ENCODE measurements at regions not wholly inside any gene's neighbourhood (a gene's known extent, or its start where the extent isn't known, plus 50 kb on each side); places are given as distances from the start of the nearest gene placed in this dataset.
"Not testable (repeated sequence)": the region's sequence is repeated elsewhere in the genome, so short reads cannot be mapped to it uniquely, and the experiment has no call there.

DNA sequence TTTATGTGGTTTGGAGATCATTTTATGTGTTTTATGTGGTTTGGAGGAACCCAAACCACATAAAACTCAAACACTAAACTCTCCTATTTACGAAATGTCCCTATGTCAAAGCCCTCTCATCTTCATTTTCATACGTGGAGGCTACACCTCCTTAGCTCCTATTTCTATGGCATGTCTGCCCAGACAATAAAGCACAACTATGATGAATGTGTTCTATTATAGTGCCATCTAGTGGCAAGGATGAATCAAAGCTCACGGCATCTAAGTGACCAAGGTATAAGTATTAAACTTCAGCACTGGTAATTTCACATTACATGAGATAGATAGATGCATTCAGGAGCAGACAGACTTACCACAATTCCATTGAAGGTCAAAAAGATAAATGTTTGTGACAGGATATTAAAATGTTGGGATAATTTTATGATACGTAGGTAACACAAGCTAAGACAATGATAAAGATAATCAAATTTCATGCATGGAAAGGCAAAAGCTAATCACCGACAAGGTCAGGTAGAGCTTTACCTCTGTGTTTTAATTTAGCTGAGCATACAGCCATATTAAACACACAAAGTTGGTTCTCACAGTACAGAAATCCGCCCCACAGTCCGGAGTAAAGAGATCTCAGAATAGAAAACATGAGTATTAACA lies 130.6 kb upstream of the FHIT start:
- DNase-seq: peak; percentile 31

DNA sequence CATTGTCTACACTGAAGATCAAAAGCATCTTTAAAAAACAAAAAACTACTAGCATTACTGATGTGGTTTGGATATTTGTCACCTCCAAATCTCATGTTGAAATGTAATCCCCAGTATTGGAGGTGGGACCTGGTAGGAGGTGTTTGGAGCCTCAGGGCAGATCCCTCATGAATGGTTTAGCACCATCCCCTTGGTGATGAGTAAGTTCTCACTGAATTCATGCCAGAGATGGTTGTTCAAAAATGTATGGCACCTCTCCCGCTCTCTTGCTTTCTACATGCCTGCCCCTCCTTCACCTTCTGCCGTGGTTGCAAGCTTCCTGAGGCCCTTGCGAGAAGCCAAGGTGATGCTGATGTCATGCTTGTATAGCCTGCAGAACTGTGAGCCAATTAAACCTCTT lies 136.6 kb upstream of the FHIT start:
- DNase-seq: no peak

- DNase-seq: not testable (repeated sequence)
These were observed 142.3 kb upstream of the FHIT start for GRCh38 chr3:61393480-61393947.

- no peak for DNase-seq
These were observed 150.1 kb upstream of the FHIT start for GRCh38 chr3:61401359-61401758.

DNA sequence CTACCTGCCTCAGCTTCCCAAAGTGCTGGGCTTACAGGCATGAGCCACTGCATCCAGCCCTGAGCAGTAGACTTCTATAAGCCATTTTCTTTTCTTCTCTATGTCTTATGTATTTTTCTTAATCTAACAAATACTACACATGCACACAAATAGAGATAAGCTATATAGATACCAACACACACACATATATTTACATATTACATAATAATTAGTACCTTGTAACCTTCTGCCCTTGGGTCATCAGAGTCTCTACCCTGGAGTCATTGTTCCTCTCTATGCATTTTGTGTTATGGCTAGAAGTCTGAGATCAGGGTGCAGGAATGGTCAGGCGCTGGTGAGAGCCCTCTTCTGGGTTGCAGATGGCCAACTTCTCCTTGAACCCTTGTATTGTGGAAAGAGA lies 154.0 kb upstream of the PTPRG start:
- DNase-seq: no peak

- DNase-seq: no peak
These were observed 151.7 kb upstream of the PTPRG start for GRCh38 chr3:61409638-61410037.

DNA sequence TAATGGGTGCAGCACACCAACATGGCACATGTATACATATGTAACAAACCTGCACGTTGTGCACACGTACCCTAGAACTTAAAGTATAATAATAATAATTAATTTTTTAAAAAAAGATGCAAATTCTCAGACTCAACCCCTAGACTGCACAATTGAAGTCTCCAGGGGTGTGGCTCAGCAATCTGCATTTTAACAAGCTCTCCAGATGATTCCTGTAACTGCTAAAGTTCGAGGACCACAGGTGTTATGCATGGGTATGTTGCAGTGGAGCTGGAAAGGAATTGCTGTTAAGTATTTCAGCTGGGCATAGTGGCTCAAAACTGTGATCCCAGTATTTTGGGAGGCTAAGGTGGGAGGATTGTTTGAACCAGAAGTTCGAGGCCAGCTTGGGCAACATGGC lies 151.0 kb upstream of the PTPRG start:
- DNase-seq: not testable (repeated sequence)

DNA sequence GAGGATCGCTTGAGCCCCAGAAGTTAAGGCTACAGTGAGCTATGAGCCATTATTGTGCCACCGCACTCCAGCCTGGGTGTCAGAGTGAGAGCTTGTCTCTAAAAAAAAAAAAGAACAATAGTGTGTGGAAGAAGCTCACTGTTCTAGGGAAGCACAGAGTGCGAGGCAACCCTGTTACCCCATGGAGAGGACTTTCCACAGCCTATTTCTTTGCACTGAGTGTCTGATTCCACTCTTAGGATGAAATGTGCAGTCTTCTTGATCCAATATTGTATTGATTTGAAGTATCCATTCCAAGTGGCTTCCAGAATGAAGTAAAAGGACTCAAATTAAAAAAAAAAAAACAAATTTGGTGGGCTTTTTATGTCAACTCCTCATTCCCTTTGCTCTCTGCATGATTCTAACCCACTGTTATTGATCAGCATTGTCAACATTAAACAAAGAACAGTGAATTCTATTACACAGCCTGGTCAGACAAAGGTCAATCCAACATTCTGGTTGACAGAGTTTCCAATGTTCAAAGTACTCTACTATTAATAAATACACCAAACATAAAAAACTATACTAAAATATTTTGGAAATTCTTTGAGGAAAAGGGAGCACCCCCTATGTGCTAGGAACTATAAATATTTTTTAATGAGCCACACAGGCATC lies 150.2 kb upstream of the PTPRG start:
- DNase-seq: no peak

DNA sequence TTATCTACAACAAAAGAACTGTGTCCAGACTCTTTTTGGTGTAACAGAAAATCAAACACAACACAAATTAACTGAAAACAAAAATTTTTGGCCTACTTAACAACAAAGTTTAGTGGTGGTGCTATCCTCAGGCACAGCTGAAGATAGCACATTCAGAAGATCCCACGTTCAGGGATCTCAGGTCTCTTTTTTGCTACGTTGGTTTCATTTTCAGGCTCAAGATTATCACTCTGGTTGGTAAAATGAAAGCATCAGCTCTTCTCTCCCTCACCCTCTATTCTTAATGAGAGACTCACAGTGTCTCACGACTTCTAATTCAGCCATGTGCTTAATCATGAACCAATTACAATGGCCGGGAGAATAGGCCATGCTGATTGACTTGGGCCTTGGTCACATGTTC lies 146.9 kb upstream of the PTPRG start:
- DNase-seq: no peak

- no peak for DNase-seq
These were observed 146.2 kb upstream of the PTPRG start for GRCh38 chr3:61415201-61415600.

- no peak for DNase-seq
These were observed 144.8 kb upstream of the PTPRG start for GRCh38 chr3:61416618-61417017.

- no peak for DNase-seq
These were observed 144.0 kb upstream of the PTPRG start for GRCh38 chr3:61417352-61417751.

GRCh38 chr3:61420136-61420759 lies 141.1 kb upstream of the PTPRG start:
- no peak for DNase-seq

GRCh38 chr3:61422945-61423673 lies 138.3 kb upstream of the PTPRG start:
- no peak for DNase-seq

DNA sequence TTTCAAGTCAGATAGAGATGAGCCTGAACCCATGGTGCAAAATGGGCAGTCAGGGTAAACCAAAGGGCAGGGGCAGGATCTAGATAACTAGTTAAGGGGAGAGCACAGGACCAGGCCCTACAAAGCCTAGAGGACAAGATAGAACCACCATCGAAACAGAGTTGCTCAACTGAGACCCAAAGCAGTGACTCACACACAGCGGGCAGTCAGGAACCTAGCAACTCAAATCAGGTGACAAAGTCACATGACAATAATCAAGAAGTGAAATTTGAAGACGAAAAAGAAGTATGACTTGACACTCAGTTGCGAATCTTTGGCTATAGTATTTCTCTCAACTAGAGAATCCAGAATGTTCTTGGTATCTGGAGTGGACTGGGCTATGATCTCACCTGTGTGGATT lies 136.0 kb upstream of the PTPRG start:
- DNase-seq: no peak

GRCh38 chr3:61429106-61429505 lies 132.3 kb upstream of the PTPRG start:
- DNase-seq: no peak

DNA sequence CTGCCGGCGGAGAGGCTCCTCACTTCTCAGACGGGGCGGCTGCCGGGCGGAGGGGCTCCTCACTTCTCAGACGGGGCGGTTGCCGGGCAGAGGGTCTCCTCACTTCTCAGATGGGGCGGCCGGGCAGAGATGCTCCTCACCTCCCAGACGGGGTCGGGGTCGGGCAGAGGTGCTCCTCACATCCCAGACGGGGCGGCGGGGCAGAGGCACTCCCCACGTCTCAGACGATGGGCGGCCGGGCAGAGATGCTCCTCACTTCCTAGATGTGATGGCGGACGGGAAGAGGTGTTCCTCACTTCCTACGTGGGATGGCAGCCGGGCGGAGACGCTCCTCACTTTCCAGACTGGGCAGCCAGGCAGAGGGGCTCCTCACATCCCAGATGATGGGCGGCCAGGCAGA lies 126.5 kb upstream of the PTPRG start:
- not testable (repeated sequence) for DNase-seq

DNA sequence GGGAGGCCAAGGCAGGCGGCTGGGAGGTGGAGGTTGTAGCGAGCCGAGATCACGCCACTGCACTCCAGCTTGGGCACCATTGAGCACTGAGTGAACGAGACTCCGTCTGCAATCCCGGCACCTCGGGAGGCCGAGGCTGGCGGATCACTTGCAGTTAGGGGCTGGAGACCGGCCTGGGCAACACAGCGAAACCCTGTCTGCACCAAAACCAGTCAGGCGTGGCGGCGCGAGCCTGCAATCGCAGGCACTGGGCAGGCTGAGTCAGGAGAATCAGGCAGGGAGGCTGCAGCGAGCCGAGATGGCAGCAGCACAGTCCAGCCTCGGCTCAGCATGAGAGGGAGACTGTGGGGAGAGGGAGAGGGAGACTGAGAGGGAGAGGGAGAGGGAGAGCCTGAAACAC lies 126.0 kb upstream of the PTPRG start:
- not testable (repeated sequence) for DNase-seq

- no peak for DNase-seq
These were observed 122.9 kb upstream of the PTPRG start for GRCh38 chr3:61438253-61439121.

GRCh38 chr3:61439122-61439458 lies 122.3 kb upstream of the PTPRG start:
- DNase-seq: peak; percentile 32

DNA sequence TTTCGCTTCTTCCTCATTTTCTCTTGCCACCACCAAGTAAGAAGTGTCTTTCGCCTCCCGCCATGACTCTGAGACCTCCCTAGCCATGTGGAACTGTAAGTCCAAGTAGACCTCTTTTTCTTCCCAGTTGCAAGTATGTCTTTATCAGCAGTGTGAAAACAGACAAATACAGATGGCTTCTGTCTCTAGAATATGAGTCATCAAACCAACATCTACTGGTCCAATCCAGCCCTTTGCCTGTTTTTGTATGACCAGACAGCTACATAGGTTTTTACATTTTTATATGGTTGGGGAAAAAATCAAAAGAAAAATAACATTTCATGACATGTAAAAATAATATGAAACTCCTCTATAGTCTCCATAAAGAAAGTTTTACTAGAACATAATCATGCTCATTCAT lies 118.7 kb upstream of the PTPRG start:
- no peak for DNase-seq

GRCh38 chr3:61443886-61444285 lies 117.5 kb upstream of the PTPRG start:
- DNase-seq: no peak

DNA sequence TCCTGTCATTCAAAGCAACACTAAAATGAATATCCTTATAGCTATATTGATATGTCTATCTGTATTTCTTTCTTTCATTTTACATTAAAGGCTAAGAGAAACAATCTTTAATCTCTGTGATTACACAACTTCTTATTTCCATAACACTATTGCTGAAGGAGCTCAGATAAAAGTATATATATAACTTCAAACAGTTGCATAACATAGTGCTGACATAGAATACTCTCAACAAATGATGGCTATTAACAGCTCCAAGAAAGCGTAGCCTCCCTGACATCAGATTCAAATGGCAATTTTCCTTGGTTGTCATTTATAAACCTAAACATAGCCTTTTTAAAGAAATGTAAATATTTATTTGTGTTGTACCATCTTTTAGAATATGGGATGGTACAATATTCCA lies 116.6 kb upstream of the PTPRG start:
- DNase-seq: no peak

Data from NCI-H345 (cell line).